LNCAP (cell line): ENCODE measurements at regions not wholly inside any gene's neighbourhood (a gene's known extent, or its start where the extent isn't known, plus 50 kb on each side); places are given as distances from the start of the nearest gene placed in this dataset.

ENCODE experiments used
- CTCF ChIP-seq: fragments of 450-650 bp; IDR thresholded peaks from 2 replicates; pipeline ENCODE4 v1.5.1; 2017; ENCODE audit warnings: mild to moderate bottlenecking

GRCh38 chr18:76756531-76757253 is 65.7 kb upstream of the ZNF236 start:
- no peak for TF ChIP-seq CTCF

DNA sequence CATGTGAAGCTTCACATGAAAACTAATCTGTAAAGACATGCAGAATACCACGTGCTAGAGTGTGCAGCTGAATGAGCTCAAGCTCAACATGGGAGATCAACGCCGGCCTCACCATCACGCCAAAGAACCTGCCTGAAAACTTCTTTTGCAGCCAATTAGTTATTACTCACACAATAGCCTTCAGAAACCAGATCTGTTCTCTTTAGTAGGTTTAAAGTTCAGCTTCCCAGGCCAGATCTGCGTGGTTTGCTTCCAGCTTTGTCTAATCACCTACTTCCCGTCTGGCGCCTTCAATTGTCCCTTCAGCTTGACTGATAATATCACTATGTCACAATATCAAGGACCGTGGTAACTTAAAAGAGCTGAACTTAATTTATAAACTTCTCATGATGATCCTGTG is 68.0 kb upstream of the ZNF236 start:
- TF ChIP-seq CTCF: no peak

GRCh38 chr18:76752400-76752799 is 70.0 kb upstream of the ZNF236 start:
- TF ChIP-seq CTCF: no peak

DNA sequence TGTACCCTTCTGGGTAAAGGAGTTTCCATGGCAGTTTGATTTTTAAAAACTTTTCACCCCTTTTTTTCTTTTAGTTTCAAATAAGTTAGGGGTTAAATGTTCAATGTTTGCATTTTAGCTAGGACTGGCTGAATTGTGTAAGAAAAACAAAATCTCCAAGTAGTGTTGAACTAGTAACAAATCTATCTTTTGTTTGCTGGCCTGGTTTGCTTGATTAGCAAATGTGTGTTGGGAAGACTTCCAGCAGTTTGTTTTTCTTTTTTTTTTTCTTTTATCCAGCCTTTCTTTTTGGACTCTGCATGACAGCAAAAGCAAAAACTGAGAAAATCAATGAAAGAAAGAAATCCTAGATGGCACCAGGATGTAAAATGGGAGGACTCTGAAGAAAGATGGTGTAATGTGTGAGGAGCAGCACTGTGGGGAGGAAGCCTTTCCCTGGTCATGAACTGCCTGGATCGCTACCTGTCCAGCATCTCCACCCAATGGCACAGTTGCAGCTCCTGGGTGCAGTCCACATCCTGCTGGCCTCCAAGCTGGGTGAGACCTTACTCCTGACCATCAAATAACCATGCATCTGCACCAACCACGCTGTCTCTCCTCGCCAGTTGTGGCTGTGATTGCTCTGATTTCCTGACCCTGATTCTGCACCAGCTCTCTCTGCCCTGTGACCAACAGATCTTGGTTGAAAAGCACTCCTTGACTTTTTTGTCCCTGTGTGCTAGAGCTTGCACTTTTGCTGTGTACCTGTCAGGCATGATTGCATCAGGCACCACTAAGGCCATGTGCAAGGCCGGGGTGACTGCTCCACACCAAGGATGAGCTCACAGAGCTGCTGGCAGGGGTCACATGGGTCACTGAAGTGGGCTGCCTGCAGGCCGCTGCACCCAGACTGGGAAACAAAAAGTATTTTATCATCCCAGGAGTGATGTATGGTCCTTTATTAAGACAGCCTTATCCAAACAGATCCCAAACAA is 71.2 kb upstream of the ZNF236 start:
- TF ChIP-seq CTCF: no peak

GRCh38 chr18:76750269-76750668 is 72.1 kb upstream of the ZNF236 start:
- TF ChIP-seq CTCF: no peak

DNA sequence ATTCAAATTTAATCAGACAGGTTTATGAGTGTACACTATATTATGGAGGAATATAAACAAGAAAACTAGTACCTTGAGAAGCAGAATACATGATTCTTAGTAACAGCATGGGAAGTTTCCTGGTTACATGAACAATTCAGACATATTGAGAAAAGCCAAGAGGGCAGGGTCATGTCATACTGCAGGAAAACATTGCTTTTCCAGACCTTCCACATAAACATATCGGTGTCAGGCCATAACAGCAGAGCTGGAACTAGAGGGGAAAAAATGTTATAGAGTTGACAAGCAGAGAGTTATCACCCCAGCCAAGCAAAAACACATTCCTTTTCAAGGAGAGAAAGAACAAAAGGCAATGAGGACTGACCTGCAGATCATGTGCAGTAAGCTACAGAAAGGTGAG is 74.7 kb upstream of the ZNF236 start:
- no peak for TF ChIP-seq CTCF

GRCh38 chr18:76741346-76741745 is 81.0 kb upstream of the ZNF236 start:
- TF ChIP-seq CTCF: no peak
